CD4-positive, alpha-beta T cell (primary cell): ENCODE measurements at regions not wholly inside any gene's neighbourhood (a gene's known extent, or its start where the extent isn't known, plus 50 kb on each side); places are given as distances from the start of the nearest gene placed in this dataset.

Experiments
- ATAC-seq: fragments of 200-7000 bp; cut with Tn5 transposase; one replicate; pipeline ENCODE4 v1.10.0; 2022; ENCODE audit warnings: mild to moderate bottlenecking; ENCODE audit not compliant: poor library complexity
- CTCF ChIA-PET: fragments of 350-600 bp; sonication (Branson Sonifier 250); formaldehyde crosslinking; loops from one replicate; lab custom pipeline; 2021; ENCODE audit warnings: antibody characterized with exemption, inconsistent platforms; lab: Charles Lee
- POLR2A ChIA-PET: fragments of 350-600 bp; sonication (Branson Sonifier 250); formaldehyde crosslinking; loops from one replicate; lab custom pipeline; 2021; ENCODE audit warnings: antibody characterized with exemption, inconsistent platforms; lab: Charles Lee
- DNase-seq, 14 experiments: peaks; one replicate each; pipeline ENCODE4 v3.0.0-alpha.2; 2013 to 2020; ENCODE audit warnings: mixed read lengths in 2 of 14
- H3K27ac ChIP-seq, 2 donors: one replicate each; pipeline versions ENCODE4 v1.5.1 to v1.7.0; 2013; ENCODE audit warnings: low read length in 2 of 2, low read depth in 1 of 2, mild to moderate bottlenecking in 1 of 2
- H3K27me3 ChIP-seq, 2 experiments: 1 replicate in 1 of 2; 2 replicates in 1 of 2; pipeline versions ENCODE4 v1.6.1 to v1.7.0; 2013; ENCODE audit warnings: low read length in 2 of 2, control low read depth in 1 of 2, mild to moderate bottlenecking in 1 of 2, moderate library complexity in 1 of 2; ENCODE audit not compliant: insufficient read depth in 2 of 2, control insufficient read depth in 1 of 2
- H3K36me3 ChIP-seq: one replicate; pipeline ENCODE4 v1.6.1; 2013; ENCODE audit warnings: low read length, control low read depth; ENCODE audit not compliant: insufficient read depth
- H3K4me1 ChIP-seq: one replicate; pipeline ENCODE4 v1.6.1; 2013; ENCODE audit warnings: low read length, control low read depth; ENCODE audit not compliant: insufficient read depth
- H3K4me3 ChIP-seq: one replicate; pipeline ENCODE4 v1.5.1; 2013; ENCODE audit warnings: mild to moderate bottlenecking, low read length, moderate library complexity
- H3K9me3 ChIP-seq, 2 experiments: 1 replicate in 1 of 2; 2 replicates in 1 of 2; pipeline versions ENCODE4 v1.6.1 to v1.7.0; 2013; ENCODE audit warnings: low read length in 2 of 2, mild to moderate bottlenecking in 2 of 2, control low read depth in 1 of 2, moderate library complexity in 1 of 2; ENCODE audit not compliant: control insufficient read depth in 1 of 2, insufficient read depth in 1 of 2
- H3K27ac Mint-ChIP-seq: one replicate; pipeline ENCODE4 v1.8.0; 2020; ENCODE audit warnings: mixed read lengths
- H3K27me3 Mint-ChIP-seq: one replicate; pipeline ENCODE4 v1.8.0; 2021; ENCODE audit warnings: mixed read lengths
- H3K36me3 Mint-ChIP-seq: one replicate; pipeline ENCODE4 v1.8.0; 2021; ENCODE audit warnings: low read depth, mixed read lengths
- H3K4me1 Mint-ChIP-seq: one replicate; pipeline ENCODE4 v1.8.0; 2021; ENCODE audit warnings: low read depth, mixed read lengths
- H3K4me3 Mint-ChIP-seq: one replicate; pipeline ENCODE4 v1.8.0; 2020; ENCODE audit warnings: mild to moderate bottlenecking, mixed read lengths
- H3K9me3 Mint-ChIP-seq: one replicate; pipeline ENCODE4 v1.8.0; 2020; ENCODE audit warnings: mixed read lengths
- intact Hi-C, 2 experiments: fragments of 100-400 bp; cut with DNase I in 1 of 2; cut with micrococcal nuclease in 1 of 2; formaldehyde crosslinking; loops; one replicate each; pipeline versions ENCODE4 v1.15.1 to v1.9.0; 2023 to 2025; cut with DNase I, micrococcal nuclease
- TF ChIP-seq, protein P1 (sequence below): fragments of 200-600 bp; IDR thresholded peaks from one replicate; pipeline ENCODE4 v1.8.0; 2022; ENCODE audit warnings: antibody characterized with exemption, mild to moderate bottlenecking

DNA sequence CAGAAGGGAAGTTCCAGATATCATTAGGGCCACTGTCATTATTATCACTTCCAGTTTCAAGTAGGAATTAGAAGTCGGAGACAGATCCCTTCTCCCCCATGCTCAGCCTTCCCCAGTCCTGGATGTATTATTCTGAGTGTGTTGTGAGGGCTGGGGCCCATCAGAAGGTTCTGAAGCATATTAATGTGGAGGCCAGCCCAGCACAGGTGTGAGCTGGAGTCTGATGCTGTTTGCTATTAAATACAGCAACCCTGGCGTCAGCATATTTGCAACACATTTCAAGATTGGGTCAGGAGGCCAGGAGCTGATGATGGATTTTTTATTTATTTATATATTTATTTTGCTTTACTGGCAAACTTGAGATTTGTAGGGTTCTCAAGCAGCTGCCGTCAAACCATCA is 195.2 kb downstream of the NRP2 start:
- intact Hi-C loops, result no loop called here
- Mint-ChIP-seq H3K9me3 (no peaks in the 10 kb centered on the region), H3K4me1 (no peaks in the 10 kb centered on the region), H3K27ac (no peak overlapping the region), H3K36me3 (no peaks in the 10 kb centered on the region), H3K4me3 (no peak overlapping the region), H3K27me3 (peaks cover 29% of the 10 kb centered on the region)
- peaks cover 0 to 3% of the 10 kb centered on the region in 2 experiments for H3K27me3 ChIP-seq
- ChIA-PET POLR2A (no interaction called here), CTCF (no interaction called here)
- H3K9me3 ChIP-seq, result peaks cover 0 to 4% of the 10 kb centered on the region in 2 experiments
- no peaks in the 10 kb centered on the region for H3K4me1 ChIP-seq
- H3K36me3 ChIP-seq, result no peaks in the 10 kb centered on the region
- ATAC-seq, result no peak
- no peak overlapping the region for H3K27ac ChIP-seq
- TF ChIP-seq, protein P1, sequence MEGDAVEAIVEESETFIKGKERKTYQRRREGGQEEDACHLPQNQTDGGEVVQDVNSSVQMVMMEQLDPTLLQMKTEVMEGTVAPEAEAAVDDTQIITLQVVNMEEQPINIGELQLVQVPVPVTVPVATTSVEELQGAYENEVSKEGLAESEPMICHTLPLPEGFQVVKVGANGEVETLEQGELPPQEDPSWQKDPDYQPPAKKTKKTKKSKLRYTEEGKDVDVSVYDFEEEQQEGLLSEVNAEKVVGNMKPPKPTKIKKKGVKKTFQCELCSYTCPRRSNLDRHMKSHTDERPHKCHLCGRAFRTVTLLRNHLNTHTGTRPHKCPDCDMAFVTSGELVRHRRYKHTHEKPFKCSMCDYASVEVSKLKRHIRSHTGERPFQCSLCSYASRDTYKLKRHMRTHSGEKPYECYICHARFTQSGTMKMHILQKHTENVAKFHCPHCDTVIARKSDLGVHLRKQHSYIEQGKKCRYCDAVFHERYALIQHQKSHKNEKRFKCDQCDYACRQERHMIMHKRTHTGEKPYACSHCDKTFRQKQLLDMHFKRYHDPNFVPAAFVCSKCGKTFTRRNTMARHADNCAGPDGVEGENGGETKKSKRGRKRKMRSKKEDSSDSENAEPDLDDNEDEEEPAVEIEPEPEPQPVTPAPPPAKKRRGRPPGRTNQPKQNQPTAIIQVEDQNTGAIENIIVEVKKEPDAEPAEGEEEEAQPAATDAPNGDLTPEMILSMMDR, result no peak
- DNase-seq, result no peak
- no peak overlapping the region for H3K4me3 ChIP-seq

DNA sequence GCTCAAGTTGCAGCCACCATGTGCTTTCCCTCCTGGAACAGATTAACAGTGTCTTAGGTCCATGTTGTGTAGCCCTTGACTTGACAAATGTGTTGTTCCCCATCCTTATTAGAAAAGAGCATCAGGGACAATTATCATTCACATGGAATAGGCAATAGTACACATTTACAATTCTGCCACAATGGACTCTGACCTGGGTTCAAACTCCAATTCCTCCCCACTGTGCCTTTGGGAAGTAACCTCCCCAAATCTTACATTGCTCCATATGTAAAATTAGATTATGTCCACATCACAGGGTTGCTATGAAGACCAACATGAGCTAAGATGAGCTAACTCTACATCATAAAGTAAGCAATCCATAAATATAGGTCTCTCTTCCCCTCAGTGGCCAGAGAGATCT is 193.8 kb downstream of the NRP2 start:
- H3K4me3 ChIP-seq, result no peak overlapping the region
- intact Hi-C loops, result no loop called here
- peaks cover 0 to 4% of the 10 kb centered on the region in 2 experiments for H3K9me3 ChIP-seq
- ATAC-seq, result no peak
- peaks cover 0 to 3% of the 10 kb centered on the region in 2 experiments for H3K27me3 ChIP-seq
- Mint-ChIP-seq H3K27ac (no peak overlapping the region), H3K4me1 (no peaks in the 10 kb centered on the region), H3K9me3 (no peaks in the 10 kb centered on the region), H3K4me3 (no peak overlapping the region), H3K27me3 (peaks cover 31% of the 10 kb centered on the region), H3K36me3 (no peaks in the 10 kb centered on the region)
- ChIA-PET POLR2A (no interaction called here), CTCF (no interaction called here)
- no peaks in the 10 kb centered on the region for H3K36me3 ChIP-seq
- H3K27ac ChIP-seq, result no peak overlapping the region
- H3K4me1 ChIP-seq, result no peaks in the 10 kb centered on the region
- TF ChIP-seq, protein P1, result no peak
- no peak for DNase-seq

DNA sequence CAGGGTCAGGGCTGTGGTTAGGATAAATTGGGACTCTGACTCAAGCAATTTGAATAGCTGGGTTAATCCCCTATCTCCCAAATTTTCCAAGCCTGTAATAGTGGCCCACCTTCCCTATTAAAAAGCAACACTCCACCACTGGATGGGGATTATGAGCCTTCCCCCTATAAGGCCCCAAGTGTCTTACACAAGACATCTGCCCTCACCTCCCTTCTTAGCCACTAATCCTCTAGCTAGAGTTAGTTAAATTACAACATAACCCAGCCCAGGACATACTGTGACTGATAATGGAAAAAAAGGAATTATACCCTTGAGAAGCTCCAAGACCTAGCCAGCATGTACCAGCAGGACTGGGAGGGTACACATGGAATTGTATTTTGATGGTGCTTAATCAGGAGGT is 190.4 kb downstream of the NRP2 start:
- no peaks in the 10 kb centered on the region for H3K4me1 Mint-ChIP-seq
- DNase-seq, result no peak
- peaks cover 12% of the 10 kb centered on the region for H3K27me3 Mint-ChIP-seq
- Histone ChIP-seq H3K4me3 (no peak overlapping the region), H3K9me3 (peaks cover 0 to 4% of the 10 kb centered on the region in 2 experiments), H3K36me3 (no peaks in the 10 kb centered on the region), H3K27me3 (peaks cover 0 to 9% of the 10 kb centered on the region in 2 experiments), H3K4me1 (no peaks in the 10 kb centered on the region), H3K27ac (no peak overlapping the region)
- TF ChIP-seq, protein P1, result no peak
- H3K27ac Mint-ChIP-seq, result no peak overlapping the region
- no peak overlapping the region for H3K4me3 Mint-ChIP-seq
- ChIA-PET POLR2A (no interaction called here), CTCF (interaction anchor here (0.6 kb wide), 1 partner anchor 1354 kb away, joined by 3 read pairs; no protein-coding TSS in a partner anchor)
- intact Hi-C loops, result no loop called here
- no peak for ATAC-seq
- no peaks in the 10 kb centered on the region for H3K9me3 Mint-ChIP-seq
- no peaks in the 10 kb centered on the region for H3K36me3 Mint-ChIP-seq
